LNCaP clone FGC (cell line): ENCODE measurements at regions not wholly inside any gene's neighbourhood (a gene's known extent, or its start where the extent isn't known, plus 50 kb on each side); places are given as distances from the start of the nearest gene placed in this dataset.

ENCODE experiments used
- DNase-seq: peaks from one replicate; pipeline ENCODE4 v3.0.0-alpha.2; 2011; ENCODE audit warnings: low read depth
- H3K4me3 ChIP-seq: 2 replicates; pipeline ENCODE4 v1.5.1; 2011; ENCODE audit warnings: mild to moderate bottlenecking, low read depth, low read length, control low read depth
- CTCF ChIP-seq: IDR thresholded peaks from 2 replicates; pipeline ENCODE4 v1.5.1; 2012; ENCODE audit warnings: mild to moderate bottlenecking; ENCODE audit not compliant: control insufficient read depth, insufficient read depth; ENCODE audit errors: extremely low read depth

DNA sequence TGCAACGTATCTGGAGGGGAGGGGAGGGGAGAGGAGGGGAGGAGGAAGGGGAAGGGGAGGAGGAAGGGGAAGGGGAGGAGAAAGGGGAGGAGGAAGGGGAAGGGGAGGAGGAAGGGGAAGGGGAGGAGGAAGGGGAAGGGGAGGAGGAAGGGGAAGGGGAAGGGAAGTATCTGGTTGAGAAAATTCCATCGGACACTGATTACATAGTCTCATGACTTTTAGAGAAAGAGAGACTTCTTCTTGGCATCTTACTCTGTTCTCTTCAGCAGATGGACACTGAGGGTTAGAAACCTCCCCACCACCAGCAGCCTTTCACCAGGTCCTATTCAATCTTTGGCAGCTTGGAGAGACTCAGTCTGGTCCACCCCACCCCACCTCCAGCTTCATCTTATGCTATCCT, 296.3 kb downstream of the TNS1 start:
- H3K4me3 ChIP-seq = no peak overlapping the region
- no peak for TF ChIP-seq CTCF

DNA sequence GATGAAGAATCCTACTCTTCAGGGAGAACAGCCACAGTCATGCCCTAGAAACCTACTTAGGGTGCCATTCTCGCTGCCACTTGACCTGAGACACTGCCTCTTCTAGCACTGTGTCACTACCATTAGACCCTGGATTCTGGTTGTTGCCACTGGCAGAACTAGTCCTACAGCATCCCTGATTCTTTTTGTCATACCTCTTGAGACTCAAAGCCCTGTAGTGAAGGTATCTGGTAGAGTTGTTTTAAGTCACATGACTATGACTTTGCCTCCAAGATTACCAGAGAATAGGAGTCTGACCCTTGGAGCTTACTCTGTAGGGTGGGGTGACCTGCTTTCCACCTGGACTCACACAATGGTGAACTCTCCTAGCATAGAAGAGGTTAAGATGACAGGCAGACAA, 296.7 kb downstream of the TNS1 start:
- DNase-seq = no peak

More for the DNA sequence above, 296.3 kb downstream of the TNS1 start:
- no peak for DNase-seq

GRCh38 chr2:217705461-217705860, 297.3 kb downstream of the TNS1 start:
- no peak for DNase-seq
- TF ChIP-seq CTCF = no peak

More for the DNA sequence above, 296.7 kb downstream of the TNS1 start:
- H3K4me3 ChIP-seq = no peak overlapping the region
- TF ChIP-seq CTCF = no peak

GRCh38 chr2:217703999-217704398, 298.8 kb downstream of the TNS1 start:
- TF ChIP-seq CTCF = no peak
- no peak overlapping the region for H3K4me3 ChIP-seq
- no peak for DNase-seq

More at GRCh38 chr2:217705461-217705860, 297.3 kb downstream of the TNS1 start:
- no peak overlapping the region for H3K4me3 ChIP-seq

DNA sequence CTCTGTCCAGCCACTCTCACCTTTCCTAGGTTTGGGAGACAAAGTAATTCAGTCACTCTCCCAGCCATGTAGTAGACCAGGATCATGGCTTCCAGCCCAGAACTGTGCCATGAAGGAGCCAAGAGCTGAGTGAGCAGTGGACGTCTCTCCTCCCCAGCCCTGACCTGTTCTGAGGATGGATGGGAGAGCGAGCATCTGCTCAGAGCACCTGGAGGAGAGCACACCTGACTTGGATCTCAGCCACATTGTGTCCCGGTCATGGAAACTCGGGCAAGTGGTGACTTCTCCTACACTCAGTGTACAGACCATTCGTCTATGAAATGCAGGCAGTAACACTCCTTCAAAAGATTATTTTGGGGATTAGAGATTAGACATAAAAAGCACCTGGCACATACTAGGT, 299.7 kb downstream of the TNS1 start:
- H3K4me3 ChIP-seq = no peak overlapping the region
- no peak for TF ChIP-seq CTCF
- no peak for DNase-seq

GRCh38 chr2:217701622-217702021, 301.2 kb downstream of the TNS1 start:
- no peak overlapping the region for H3K4me3 ChIP-seq
- TF ChIP-seq CTCF = no peak
- no peak for DNase-seq

- no peak overlapping the region for H3K4me3 ChIP-seq
- TF ChIP-seq CTCF = no peak
- DNase-seq = no peak
Observed at GRCh38 chr2:217698691-217699090, 304.1 kb downstream of the TNS1 start.
